ENCODE measurements at regions not wholly inside any gene's neighbourhood (a gene's known extent, or its start where the extent isn't known, plus 50 kb on each side); places are given as distances from the start of the nearest gene placed in this dataset.

GRCh38 chr14:56512521-56512920, 67.1 kb upstream of the TMEM260 start:
- no peak for DNase-seq

- no peak for DNase-seq
Observed at GRCh38 chr14:56514663-56515371, 64.8 kb upstream of the TMEM260 start.

- DNase-seq: no peak
Observed at GRCh38 chr14:56515739-56516138, 63.9 kb upstream of the TMEM260 start.

GRCh38 chr14:56522403-56522802, 57.2 kb upstream of the TMEM260 start:
- no peak for DNase-seq

GRCh38 chr14:56524971-56525677, 54.5 kb upstream of the TMEM260 start:
- no peak for DNase-seq

- DNase-seq: no peak
Observed at GRCh38 chr14:56528927-56529326, 50.7 kb upstream of the TMEM260 start.

All from NCI-H1105 (cell line).